HG03135 (cell line): ENCODE measurements at regions not wholly inside any gene's neighbourhood (a gene's known extent, or its start where the extent isn't known, plus 50 kb on each side); places are given as distances from the start of the nearest gene placed in this dataset.
"Not testable (repeated sequence)": the region's sequence is repeated elsewhere in the genome, so short reads cannot be mapped to it uniquely, and the experiment has no call there.

Source experiments
- ATAC-seq: cut with Tn5 transposase; IDR thresholded peaks from one replicate; pipeline ENCODE4 v1.9.1; 2021; ENCODE audit warnings: mild to moderate bottlenecking, moderate library complexity; ENCODE audit not compliant: unreplicated experiment

- no peak for ATAC-seq
These were observed 52.3 kb upstream of the ARMC3 start for GRCh38 chr10:22875581-22875980.

- no peak for ATAC-seq
These were observed 53.5 kb upstream of the ARMC3 start for GRCh38 chr10:22874189-22874854.

DNA sequence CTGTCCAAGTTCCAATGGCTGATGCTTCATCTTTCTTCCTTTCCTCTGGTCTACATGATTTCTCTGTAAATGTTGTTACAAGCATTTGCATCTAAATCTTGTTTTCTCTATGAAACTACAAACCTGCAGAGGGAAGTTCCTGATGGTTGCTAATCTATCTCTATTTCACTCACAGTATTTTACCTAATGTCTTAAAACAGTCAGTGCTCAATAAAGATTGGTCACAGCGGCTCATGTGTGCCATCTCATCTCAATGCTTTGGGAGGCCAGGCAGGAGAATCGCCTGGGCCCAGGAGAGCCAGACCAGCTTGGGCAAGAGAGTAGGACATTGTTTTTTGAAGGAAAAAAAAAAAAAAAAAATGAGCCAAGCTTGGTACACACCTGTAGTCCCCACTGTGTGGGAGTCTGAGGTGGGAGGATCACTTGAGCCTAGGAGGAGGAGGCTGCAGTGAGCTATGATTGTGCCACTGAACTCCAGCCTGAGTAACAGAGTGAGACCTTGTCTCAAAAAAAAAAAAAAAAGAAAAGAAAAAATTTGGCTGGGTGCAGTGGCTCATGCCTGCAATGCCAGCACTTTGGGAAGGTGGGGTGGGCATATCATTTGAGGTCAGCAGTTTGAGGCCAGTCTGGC lies 71.3 kb upstream of the ARMC3 start:
- no peak for ATAC-seq

- ATAC-seq = no peak
These were observed 72.9 kb upstream of the ARMC3 start for GRCh38 chr10:22854935-22855421.

DNA sequence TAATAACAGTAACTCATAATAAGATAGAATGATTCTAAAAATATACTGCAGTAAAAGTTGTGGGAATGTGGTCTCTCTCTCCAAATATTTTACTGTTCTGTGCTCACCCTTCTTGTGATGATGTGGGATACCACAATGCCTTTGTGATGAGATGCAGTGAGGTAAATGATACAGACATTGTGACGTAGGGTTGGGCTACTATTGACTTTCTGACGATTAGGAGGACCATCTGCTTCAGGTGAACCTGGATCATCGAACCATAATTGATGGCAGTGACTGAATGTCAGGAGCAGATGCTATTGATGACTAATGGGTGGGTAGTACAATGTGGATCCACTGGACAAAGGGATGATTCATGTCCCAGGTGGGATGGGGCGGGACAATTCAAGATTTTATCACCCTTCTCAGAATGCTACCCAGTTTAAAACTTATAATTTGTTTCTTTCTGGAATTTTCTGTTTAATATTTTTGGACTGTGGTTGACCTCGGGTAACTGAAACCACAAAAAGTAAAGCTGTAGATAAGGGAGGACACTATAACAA lies 73.9 kb upstream of the ARMC3 start:
- ATAC-seq = no peak

DNA sequence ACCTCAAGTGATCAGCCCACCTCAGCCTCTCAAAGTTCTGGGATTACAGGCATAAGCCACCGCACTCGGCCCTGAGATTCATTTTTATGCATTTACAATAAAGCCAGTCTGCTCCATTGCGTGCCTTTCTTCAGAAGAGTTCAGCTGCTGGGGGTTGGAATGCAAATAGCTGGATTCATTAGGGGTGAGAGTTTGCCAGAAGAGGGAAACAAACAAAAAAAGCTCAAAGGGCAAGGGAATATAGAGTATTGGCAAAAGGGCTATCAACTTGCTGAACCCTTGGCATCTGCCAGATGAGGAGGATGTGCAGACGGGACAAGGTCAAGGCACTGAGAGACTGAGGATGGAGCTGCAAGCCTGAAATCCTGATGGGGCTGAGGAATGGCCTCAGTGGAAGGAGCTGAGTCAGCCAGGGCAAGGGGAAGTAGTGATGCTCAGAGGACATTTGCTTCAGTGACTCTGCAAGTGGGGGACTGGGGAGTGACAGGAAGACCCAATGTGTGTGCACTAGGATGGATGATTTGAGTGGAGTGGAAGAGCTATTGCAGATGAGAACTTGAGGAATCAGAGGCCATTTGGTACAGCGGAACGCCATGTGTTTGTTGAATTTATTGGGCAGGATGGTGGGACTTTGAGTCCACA lies 75.0 kb upstream of the ARMC3 start:
- no peak for ATAC-seq

GRCh38 chr10:22851865-22852239 lies 76.0 kb upstream of the ARMC3 start:
- ATAC-seq = no peak

DNA sequence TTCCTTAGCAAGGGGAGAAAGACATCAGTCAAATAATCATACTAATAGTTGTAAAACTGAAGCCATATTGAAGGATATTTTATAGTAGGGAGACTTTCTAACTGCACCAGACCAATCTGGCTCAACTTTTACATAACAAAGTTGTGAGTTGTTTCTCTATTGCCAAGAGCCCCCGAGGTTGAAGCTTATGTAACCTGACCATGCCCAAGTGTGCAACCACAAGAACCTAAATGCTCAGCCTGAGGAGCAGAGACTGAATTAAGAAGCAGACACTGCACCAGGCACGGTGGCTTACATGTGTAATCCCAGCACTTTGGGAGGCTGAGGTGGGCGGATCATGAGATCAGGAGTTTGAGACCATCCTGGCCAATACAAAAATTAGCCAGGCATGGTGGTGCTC lies 77.3 kb upstream of the ARMC3 start:
- no peak for ATAC-seq

GRCh38 chr10:22849077-22849805 lies 78.6 kb upstream of the ARMC3 start:
- ATAC-seq = no peak

DNA sequence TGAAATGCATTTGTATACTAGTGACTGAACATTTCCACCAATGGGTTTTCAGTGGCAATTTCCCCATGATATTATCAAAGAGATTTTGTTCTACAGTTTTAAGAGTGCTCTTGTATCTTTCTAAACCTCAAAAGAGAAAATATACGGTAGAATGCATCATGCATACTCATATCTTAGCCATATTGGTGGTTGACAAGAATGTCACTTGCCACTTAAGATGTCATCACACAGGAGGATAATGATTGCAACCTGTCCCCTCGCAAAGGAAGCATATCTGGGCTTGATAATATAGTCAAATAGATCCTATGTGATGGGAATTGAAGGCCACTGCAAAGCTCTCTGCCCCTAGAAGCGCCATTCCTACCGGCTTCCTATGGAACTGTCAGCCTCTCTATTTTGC lies 79.3 kb upstream of the ARMC3 start:
- ATAC-seq = no peak

GRCh38 chr10:22846294-22846693 lies 81.6 kb upstream of the ARMC3 start:
- ATAC-seq = no peak

DNA sequence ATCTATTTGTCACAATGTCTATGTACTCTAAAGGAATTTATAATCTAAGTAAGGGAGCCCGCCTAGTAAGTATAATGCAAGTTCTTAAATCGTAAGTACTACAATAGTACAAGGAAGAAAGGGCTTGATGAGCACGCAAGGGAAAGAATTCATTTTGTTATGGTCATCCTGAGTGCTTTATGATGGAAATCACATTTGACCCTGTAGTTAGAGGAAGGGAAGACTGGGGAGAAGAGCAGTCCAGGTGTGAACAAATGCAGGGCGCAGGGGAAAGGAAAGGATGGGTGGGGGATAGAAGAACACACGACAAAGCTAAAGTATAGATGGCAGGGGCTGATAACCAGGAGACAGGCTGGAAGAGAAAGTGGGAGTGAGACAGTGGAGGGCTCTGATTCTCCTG lies 88.2 kb upstream of the ARMC3 start:
- ATAC-seq = no peak

- no peak for ATAC-seq
These were observed 90.1 kb upstream of the ARMC3 start for GRCh38 chr10:22837771-22838170.

- no peak for ATAC-seq
These were observed 90.5 kb upstream of the ARMC3 start for GRCh38 chr10:22837351-22837750.

- no peak for ATAC-seq
These were observed 93.4 kb upstream of the ARMC3 start for GRCh38 chr10:22834471-22834870.

DNA sequence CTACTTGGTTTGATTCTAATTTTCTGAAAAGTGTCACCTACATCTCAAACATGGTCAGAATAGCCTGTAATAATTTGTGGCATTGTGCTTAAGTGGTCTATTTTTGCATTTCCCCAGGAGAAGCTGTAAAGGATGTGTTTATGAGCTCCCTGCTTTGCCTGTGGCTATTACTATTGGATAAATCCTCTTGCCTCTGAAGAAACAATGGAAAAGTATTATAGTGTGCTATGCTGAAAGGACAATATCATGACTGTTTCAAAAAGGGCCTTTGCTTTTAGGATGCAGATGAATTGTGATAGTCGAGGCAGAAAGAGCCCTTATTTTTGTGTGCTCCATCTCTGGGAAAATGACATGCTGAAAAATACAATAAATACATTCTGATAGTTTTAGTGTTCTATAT lies 94.1 kb upstream of the ARMC3 start:
- no peak for ATAC-seq

DNA sequence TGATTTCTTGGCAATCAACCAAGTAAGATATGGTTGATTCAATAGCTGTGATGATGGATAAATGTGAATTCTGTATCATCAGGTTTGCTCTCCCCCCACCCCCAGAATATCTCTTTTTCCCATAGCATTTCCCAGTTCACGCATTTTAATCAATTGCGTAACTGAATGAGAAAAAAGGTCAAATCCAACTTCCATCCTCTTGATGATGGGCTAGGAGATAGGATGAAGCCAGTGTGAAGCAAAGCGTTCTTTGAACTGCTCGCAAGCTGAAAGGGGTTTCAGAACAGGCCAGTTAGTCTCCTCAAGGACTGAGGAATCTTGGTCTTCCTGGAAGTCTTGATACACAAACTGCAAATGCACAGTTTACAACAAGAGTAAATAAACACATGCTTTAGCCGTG lies 94.5 kb upstream of the ARMC3 start:
- no peak for ATAC-seq

- ATAC-seq = no peak
These were observed 95.0 kb upstream of the ARMC3 start for GRCh38 chr10:22832851-22833250.

DNA sequence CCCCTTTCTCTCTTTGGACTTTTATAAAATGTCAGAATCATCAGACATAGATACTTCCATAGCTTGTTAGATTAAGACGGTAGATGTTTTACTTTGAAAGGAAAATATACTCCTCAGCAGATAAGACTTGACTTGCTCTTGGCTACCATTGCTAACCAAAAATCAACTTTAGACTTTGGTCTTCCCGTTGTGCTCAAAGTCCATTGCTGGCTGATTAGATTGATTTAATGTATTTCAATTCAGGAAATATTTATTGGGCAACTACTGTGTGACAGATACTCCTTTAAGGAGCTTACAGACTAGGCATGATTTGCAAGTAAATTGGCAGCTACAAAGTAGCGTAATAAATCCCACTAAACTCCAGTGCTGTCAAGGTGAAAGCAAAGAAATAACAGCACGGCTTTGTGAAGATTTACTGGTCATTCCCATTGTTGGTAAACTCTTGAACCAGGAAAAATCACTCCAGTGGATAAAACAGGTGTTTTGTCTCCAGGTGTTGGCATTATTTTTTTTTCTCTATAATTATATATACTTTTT lies 95.7 kb upstream of the ARMC3 start:
- no peak for ATAC-seq

DNA sequence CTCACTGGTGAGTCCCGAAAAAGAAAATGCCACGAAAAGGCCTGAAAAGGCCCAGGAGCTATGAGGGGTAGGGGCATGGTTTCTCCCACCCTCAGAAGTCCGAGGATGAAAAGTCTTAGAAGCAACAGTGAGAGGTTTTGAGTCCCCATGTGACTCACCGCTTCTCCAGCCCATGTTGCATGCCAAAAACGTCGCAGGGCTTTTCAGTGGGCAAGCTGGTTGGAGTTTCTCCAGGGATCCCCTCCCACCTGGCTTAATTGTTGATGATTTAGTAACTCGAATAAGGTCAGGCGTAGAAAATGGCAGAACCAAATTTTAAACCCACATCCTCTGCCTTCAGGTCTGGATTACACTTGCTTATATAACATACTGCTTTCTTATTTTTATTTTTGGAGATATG lies 96.3 kb upstream of the ARMC3 start:
- ATAC-seq = no peak

DNA sequence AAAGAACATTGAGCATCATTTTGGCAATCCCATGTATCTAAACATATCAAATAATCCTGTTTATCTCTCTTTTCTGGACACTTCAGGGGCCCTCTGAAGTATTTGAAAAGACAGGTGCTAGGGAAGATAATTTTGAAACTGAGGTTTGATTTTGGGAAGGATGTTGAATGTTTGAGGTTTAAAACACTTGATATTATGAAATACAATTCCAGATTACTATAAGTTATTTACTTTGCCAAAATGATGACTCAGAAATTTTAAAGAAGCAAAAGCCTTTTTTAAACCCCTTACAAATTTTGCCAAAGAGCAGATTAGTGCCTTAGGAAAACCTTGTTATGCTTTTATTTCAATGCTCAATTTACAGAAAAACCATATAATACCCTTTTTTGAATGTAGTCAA lies 99.1 kb upstream of the ARMC3 start:
- ATAC-seq = not testable (repeated sequence)
